Stimulated activated naive CD4-positive, alpha-beta T cell treated with Interleukin-2 at 50 U/mL for 16 hours (primary cell): ENCODE measurements at regions not wholly inside any gene's neighbourhood (a gene's known extent, or its start where the extent isn't known, plus 50 kb on each side); places are given as distances from the start of the nearest gene placed in this dataset.
"Not testable (repeated sequence)": the region's sequence is repeated elsewhere in the genome, so short reads cannot be mapped to it uniquely, and the experiment has no call there.

Experiments used
- DNase-seq: peaks from one replicate; lab custom pipeline; 2025; lab: John Stamatoyannopoulos, UW

DNA sequence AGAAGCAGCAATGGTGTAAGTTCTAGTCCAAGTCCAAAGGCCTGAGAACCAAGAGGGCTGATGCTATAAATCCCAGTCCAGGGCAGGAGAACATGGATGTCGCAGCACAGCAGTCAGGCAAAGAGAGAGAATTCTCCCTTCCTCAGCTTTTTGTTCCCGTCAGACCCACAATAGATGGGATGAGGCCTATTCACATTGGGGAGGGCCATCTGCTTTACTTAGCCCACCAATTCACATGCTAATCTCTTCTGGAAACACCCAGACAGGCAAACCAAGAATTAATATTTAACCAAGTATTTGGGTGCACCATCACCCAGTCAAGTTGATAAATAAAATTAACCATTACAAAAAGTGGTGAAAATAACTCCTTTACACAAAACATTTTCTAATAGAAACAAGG is 511.7 kb upstream of the UBE2E2 start:
- DNase-seq, result no peak

DNA sequence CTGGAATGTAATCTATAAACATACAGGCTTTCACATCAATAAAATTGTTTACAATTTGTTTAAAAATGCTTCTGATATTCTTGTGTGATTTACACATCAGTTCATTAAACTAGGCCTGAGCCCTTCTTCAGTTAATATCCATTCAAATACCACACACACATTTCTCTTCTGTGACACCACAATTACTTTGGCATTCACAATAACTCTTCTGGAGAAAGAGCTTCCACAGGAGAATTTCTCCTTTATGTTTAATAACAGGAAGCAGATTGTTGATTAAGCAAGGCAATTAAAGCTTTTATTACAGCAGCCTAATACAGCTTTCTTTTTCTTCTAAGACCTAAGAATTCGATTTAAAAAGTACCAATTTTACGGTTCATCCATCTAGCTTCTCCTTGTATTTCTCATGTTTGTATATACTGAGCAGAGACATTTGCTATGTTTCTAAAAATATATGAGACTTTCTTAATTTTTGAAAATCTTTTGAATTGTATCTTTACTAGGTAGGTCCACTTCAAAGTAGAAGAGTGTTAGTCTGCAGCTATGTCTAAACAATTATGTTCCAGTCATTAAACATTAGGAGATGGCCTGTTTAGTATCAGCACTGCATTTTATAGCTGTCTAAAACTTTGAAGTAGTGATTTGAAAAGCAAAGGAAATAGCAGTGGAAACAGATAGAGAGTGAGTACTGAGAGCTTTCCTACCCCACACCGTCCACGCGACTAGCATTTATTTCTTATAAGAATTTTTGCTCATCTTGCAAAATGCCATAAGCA is 511.1 kb upstream of the UBE2E2 start:
- DNase-seq, result no peak

- no peak for DNase-seq
Measured at GRCh38 chr3:22700876-22701275, 502.3 kb upstream of the UBE2E2 start.

- DNase-seq, result no peak
Measured at GRCh38 chr3:22704166-22704565, 499.0 kb upstream of the UBE2E2 start.

GRCh38 chr3:22704571-22705354 is 498.4 kb upstream of the UBE2E2 start:
- DNase-seq, result no peak

- not testable (repeated sequence) for DNase-seq
Measured at GRCh38 chr3:22706922-22707321, 496.2 kb upstream of the UBE2E2 start.

DNA sequence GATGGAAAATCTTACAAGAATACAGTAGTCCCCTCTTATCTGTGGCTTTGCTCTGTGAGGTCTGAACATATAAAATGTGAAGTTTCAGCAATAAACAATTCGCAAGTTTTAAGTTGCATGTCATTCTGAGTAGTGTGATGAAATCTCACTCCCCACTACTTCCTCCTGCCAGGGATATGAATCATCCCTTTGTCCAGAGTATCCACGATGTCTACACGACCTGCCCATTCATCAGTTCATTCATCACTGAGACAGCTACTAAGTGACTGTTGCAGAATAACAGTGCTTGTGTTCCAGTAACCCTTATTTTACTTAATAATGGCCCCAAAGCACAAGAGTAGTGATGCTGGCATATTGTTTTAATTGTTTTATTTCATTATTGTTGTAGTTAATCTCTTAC is 489.2 kb upstream of the UBE2E2 start:
- DNase-seq, result no peak

DNA sequence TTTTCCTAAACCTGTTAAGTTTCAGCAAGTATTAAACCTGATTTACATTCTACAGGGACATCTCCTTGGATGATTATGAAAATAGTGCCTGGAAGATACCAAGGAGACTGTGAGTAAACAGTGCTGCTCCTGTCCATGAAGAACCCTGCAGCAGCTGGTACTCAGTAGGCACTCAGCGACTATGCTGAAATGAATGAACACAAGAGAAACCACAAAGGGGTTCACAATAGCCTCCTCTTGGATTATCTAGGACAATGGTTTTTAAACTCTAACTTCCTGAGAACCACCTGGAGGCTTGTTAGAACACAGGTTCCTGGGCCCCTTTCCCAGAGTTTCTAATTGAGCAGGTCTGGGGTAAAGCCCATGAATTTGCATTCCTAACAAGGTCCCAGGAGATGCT is 488.4 kb upstream of the UBE2E2 start:
- DNase-seq, result no peak

DNA sequence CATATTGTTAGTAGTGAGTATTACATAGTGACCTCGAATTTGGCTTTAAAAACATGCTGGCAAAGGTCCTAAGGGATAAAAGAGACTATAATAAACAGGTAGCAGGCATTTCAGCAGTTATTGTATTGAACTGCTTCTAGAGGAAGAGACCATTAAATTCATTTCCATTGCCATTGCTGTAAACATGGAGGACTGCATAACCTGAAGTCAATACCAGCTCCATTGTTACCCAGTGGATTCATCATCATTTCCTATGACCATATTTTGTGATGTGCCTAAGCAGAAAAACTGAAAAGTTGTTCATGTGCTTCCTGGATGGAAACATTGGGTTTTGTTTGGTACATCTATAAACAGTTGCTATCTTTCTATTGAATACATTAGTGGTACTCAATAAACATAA is 482.5 kb upstream of the UBE2E2 start:
- DNase-seq, result no peak

DNA sequence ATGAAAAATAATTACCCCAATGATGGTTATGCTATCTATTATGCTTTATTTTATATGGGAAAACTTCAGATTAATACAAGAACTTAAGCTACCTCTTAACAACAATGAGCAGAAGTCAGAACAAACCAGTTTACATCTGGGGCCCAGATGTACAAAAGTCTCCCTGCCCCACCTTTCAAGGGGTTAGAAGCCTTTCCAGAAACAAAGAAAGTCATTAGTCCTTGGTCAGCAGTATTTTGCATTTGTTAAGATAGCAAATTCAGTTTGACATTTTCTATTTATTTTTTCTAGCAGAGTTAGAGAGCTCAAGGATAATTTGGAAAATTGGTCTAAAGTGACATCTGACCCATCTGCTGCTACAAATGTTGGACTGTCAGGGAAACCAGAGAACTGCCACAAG is 478.7 kb upstream of the UBE2E2 start:
- DNase-seq, result no peak

DNA sequence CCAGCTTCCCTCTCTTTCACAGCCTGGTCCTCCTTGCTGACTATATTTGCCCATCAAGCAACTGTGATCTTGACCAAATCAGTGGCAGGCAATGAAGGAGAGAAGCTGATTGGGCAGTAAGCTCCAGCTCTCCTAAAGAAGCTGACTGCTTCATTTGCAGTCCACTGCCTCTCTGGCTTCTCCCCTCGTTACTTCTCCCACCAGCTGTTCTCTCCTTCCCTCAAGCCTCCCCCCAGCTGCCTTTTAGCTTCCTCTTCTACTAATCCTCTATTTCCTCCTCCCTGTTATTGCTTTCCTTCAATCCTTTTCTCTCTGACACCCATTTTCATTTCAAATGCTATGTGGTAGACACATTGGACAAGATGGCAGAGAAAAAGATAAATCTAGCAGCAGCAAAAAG is 474.7 kb upstream of the UBE2E2 start:
- no peak for DNase-seq

GRCh38 chr3:22729212-22729611 is 473.9 kb upstream of the UBE2E2 start:
- no peak for DNase-seq

- no peak for DNase-seq
Measured at GRCh38 chr3:22729981-22730380, 473.1 kb upstream of the UBE2E2 start.

- DNase-seq, result no peak
Measured at GRCh38 chr3:22730701-22731100, 472.4 kb upstream of the UBE2E2 start.

DNA sequence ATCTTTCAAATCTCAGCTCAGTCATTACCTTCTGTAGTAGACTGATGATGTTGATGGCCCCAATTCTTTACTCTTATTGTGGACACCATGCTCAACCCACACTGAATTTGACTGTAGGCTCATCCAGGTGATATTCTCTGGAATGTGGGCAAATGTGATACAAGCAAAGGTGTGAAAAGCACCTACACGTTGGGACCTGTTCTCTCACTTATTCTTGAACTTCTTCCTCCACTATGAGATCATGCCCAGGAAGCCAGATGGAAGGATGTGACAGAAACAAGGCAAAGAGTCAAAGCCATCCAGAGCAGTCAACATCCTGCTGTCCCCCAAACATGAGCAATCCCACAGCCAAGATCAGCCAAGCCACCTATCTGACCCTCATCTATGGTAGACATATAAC is 471.2 kb upstream of the UBE2E2 start:
- no peak for DNase-seq

DNA sequence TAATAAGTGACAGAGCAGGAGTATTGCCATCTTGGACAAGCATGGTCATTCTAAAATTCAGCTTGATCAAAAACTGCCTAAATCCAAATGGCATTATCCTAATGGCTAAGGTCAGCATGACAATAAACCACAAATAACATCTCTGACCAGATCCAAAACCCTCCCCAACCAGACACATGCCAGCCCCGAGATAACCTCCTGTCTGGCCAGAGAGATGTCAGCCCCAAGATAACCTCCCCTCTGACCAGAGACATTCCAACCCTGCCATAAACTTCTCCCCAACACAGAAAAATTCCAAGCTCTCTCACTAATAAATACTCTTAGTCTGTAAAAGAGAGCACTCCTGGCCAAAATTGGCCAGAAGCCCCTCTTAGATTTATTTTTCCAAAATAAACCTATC is 470.5 kb upstream of the UBE2E2 start:
- no peak for DNase-seq

- DNase-seq, result no peak
Measured at GRCh38 chr3:22734207-22734606, 468.9 kb upstream of the UBE2E2 start.

- DNase-seq, result no peak
Measured at GRCh38 chr3:22734756-22735155, 468.4 kb upstream of the UBE2E2 start.

- DNase-seq, result no peak
Measured at GRCh38 chr3:22735373-22735772, 467.8 kb upstream of the UBE2E2 start.

DNA sequence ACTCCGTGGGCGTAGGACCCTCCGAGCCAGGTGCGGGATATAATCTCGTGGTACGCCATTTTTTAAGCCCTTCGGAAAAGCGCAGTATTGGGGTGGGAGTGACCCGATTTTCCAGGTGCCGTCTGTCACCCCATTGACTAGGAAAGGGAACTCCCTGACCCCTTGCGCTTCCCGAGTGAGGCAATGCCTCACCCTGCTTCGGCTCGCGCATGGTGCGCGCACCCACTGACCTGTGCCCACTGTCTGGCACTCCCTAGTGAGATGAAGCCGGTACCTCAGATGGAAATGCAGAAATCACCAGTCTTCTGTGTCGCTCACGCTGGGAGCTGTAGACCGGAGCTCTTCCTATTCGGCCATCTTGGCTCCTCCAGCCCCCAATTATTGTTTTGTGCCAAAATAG is 459.7 kb upstream of the UBE2E2 start:
- DNase-seq, result not testable (repeated sequence)

DNA sequence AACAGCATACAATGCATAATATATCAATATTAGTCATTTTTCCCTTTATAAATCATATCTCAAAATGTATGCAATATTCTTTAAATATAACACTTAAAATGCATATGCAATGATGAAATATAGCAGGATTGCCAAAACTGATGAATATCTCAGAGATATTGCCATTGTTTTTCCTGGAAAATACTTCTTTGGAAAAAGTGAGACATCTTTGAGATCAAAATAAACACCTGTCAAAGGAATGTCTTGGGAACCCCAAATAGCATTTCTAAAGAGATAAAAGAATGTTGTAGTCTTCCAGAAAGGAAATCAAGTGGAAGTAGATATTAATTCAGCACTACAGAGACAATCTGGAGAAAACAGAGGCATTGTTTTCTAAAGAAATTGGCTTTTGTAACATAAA is 457.8 kb upstream of the UBE2E2 start:
- DNase-seq, result no peak

GRCh38 chr3:22746221-22746620 is 456.9 kb upstream of the UBE2E2 start:
- DNase-seq, result no peak

DNA sequence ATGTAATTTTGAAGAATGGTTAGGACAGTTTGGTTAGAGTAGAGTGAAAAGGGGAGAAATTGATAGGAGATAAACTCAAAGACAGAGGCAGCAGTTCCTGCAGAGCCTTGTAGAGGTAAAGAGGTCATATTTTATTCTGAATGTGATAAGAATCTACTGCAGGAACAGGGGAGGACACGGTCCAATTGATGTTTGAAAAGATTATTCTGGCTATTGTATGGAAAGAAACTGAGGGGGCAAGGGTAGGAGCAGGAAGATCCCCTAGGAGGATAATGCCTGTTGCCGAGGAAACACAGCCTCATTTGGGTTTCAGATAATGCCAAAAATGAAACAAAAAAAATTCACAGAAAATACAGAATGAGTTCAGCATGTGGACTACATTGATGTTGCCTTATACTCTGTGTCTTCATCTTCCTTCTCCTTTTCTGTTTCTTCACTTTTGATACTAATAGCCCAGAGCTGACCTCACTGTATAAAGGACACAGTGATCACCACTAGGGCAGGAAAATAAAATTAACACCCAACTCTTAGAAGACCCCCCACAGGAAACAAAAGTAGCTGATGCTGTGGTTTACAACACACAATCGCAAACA is 454.6 kb upstream of the UBE2E2 start:
- DNase-seq, result no peak
